WTC11 (cell line): ENCODE measurements at regions not wholly inside any gene's neighbourhood (a gene's known extent, or its start where the extent isn't known, plus 50 kb on each side); places are given as distances from the start of the nearest gene placed in this dataset.
A peak's percentile ranks its signal among the peaks of the same experiment; 100 is the strongest.
"Not testable (repeated sequence)": the region's sequence is repeated elsewhere in the genome, so short reads cannot be mapped to it uniquely, and the experiment has no call there.

ENCODE experiments used
- ATAC-seq: fragments of 200-7000 bp; cut with Tn5 transposase; 2 replicates; pipeline ENCODE4 v1.10.0; 2021; ENCODE audit warnings: mild to moderate bottlenecking, moderate library complexity
- CTCF ChIA-PET: fragments of 300-600 bp; sonication (Branson Sonifier 250); formaldehyde crosslinking; loops from one replicate; lab custom pipeline; 2021; ENCODE audit warnings: antibody characterized with exemption; lab: Charles Lee
- POLR2A ChIA-PET: fragments of 350-600 bp; sonication (Branson Sonifier 250); formaldehyde crosslinking; loops from one replicate; lab custom pipeline; 2021; ENCODE audit warnings: antibody characterized with exemption; lab: Charles Lee
- DNase-seq: peaks from one replicate; pipeline ENCODE4 v3.0.0; 2021; ENCODE audit warnings: low spot score
- H3K27ac Mint-ChIP-seq: 2 replicates; pipeline ENCODE4 v1.8.0; 2021; ENCODE audit warnings: mixed read lengths
- H3K27me3 Mint-ChIP-seq: 2 replicates; pipeline ENCODE4 v1.8.0; 2021; ENCODE audit warnings: low read depth, mild to moderate bottlenecking, moderate library complexity, mixed read lengths
- H3K36me3 Mint-ChIP-seq: 2 replicates; pipeline ENCODE4 v1.8.0; 2021; ENCODE audit warnings: mixed read lengths
- H3K4me1 Mint-ChIP-seq: 2 replicates; pipeline ENCODE4 v1.8.0; 2022; ENCODE audit warnings: mixed read lengths
- H3K4me3 Mint-ChIP-seq: 2 replicates; pipeline ENCODE4 v1.8.0; 2021; ENCODE audit warnings: mild to moderate bottlenecking, moderate library complexity, mixed read lengths
- H3K9me3 Mint-ChIP-seq: 2 replicates; pipeline ENCODE4 v1.8.0; 2021; ENCODE audit warnings: mixed read lengths
- TF ChIP-seq, protein P1 (sequence below): fragments of 200-600 bp; IDR thresholded peaks from 2 replicates; pipeline ENCODE4 v1.8.0; 2022; ENCODE audit warnings: antibody characterized with exemption

DNA sequence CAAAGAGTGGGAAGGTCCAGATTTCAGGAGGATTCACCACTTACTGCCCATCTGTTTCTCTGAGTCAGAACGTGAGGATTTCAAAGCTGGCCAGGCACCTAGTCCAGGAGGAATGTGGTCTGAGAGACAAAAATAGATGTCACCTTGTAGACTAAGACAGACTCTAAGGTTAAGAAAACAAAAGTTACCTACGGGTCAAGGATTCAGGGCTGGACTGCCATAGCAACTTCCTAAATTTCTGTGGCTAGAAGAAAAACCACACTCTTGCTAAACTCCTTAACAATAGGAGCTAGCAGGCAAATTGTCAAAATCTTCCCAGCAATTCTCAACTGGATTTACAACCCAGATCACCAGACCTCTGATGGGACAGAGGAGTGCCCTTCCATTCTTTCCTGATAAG is 250.4 kb upstream of the NOTCH2NLA start:
- DNase-seq, H3K27me3 Mint-ChIP-seq, ATAC-seq: not testable (repeated sequence)

DNA sequence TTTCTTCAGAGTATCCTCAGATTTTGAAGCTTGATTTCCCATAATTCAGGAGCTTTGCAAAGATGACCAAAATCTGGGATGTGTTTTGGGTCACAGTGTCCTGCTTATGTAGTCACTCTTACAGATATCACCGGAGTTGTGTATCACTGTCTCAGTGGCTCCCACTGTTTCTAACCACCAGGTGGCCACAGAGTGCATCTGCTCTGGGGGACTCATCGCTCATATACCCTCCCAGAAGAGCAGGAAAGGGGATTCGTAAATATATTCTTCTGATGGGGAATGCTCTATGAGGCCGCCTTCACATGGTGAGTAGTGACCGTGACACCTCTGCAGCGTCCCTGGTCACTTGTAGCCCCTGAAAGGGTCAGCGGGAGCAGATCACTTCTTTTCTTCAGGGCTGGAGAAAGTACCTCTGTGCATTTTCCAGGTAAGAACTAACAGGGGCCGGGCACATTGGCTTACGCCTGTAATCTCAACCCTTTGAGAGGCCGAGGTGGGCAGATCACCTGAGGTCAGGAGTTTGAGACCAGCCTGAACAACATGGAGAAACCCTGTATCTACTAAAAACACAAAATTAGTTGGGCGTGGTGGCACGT is 249.4 kb upstream of the NOTCH2NLA start:
- H3K9me3 Mint-ChIP-seq, H3K27me3 Mint-ChIP-seq, POLR2A ChIA-PET, H3K4me3 Mint-ChIP-seq, CTCF ChIA-PET, H3K36me3 Mint-ChIP-seq, H3K27ac Mint-ChIP-seq: not testable (repeated sequence)
- peak; percentile 77 for ATAC-seq
- DNase-seq: peak; percentile 44
- H3K4me1 Mint-ChIP-seq: peaks cover 16% of the 10 kb centered on the region
- TF ChIP-seq, protein P1, sequence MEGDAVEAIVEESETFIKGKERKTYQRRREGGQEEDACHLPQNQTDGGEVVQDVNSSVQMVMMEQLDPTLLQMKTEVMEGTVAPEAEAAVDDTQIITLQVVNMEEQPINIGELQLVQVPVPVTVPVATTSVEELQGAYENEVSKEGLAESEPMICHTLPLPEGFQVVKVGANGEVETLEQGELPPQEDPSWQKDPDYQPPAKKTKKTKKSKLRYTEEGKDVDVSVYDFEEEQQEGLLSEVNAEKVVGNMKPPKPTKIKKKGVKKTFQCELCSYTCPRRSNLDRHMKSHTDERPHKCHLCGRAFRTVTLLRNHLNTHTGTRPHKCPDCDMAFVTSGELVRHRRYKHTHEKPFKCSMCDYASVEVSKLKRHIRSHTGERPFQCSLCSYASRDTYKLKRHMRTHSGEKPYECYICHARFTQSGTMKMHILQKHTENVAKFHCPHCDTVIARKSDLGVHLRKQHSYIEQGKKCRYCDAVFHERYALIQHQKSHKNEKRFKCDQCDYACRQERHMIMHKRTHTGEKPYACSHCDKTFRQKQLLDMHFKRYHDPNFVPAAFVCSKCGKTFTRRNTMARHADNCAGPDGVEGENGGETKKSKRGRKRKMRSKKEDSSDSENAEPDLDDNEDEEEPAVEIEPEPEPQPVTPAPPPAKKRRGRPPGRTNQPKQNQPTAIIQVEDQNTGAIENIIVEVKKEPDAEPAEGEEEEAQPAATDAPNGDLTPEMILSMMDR: peak; percentile 55

More for the DNA sequence above, 250.4 kb upstream of the NOTCH2NLA start:
- H3K4me3 Mint-ChIP-seq, H3K9me3 Mint-ChIP-seq, POLR2A ChIA-PET, H3K27ac Mint-ChIP-seq, H3K36me3 Mint-ChIP-seq, CTCF ChIA-PET: not testable (repeated sequence)
- H3K4me1 Mint-ChIP-seq: peaks cover 16% of the 10 kb centered on the region

DNA sequence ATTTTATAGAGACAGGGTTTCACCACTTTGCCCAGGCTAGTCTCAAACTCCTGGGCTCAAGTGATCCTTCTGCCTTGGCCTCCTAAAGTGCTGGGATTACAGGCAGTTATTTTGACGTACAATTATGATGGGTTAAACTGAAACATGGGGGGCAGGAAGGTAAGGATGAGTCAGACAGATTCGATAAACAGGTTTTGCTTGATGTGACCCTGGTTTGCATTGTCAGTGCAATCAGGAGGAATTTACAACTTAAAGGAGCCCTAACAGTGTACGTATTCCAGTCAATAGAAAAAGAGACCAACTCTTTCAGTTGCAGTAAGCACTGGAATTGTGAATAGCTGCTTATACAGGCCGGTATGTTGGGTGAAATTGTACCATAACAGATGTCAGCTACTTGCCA is 246.3 kb upstream of the NOTCH2NLA start:
- H3K27me3 Mint-ChIP-seq, POLR2A ChIA-PET, CTCF ChIA-PET, H3K9me3 Mint-ChIP-seq, ATAC-seq, H3K4me3 Mint-ChIP-seq, H3K36me3 Mint-ChIP-seq, DNase-seq: not testable (repeated sequence)
- Mint-ChIP-seq H3K4me1 (peaks cover 21% of the 10 kb centered on the region), H3K27ac (0 out of 2 replicates have a peak overlapping the region, but pooled peaks have one; percentile 45)

DNA sequence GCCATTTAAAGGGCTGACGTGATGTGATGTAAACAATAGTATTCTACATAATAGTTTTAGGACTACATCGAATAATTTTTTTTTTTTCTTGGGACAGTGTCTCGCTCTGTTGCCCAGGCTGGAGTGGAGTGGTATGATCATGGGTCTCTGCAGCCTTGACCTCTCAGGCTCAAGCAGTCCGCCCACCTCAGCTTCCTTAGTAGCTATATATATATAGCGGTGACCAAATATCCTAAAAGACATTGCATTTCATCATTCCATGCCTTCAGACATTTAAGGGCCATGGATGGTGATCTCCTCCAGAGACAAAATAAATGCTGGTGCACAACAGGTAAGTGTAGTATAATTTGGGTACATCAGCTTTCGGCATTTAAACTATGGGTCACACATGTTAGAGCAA is 245.4 kb upstream of the NOTCH2NLA start:
- H3K4me3 Mint-ChIP-seq, H3K27ac Mint-ChIP-seq, H3K27me3 Mint-ChIP-seq, DNase-seq, POLR2A ChIA-PET, CTCF ChIA-PET, ATAC-seq, H3K9me3 Mint-ChIP-seq, H3K36me3 Mint-ChIP-seq: not testable (repeated sequence)
- H3K4me1 Mint-ChIP-seq: peaks cover 21% of the 10 kb centered on the region

DNA sequence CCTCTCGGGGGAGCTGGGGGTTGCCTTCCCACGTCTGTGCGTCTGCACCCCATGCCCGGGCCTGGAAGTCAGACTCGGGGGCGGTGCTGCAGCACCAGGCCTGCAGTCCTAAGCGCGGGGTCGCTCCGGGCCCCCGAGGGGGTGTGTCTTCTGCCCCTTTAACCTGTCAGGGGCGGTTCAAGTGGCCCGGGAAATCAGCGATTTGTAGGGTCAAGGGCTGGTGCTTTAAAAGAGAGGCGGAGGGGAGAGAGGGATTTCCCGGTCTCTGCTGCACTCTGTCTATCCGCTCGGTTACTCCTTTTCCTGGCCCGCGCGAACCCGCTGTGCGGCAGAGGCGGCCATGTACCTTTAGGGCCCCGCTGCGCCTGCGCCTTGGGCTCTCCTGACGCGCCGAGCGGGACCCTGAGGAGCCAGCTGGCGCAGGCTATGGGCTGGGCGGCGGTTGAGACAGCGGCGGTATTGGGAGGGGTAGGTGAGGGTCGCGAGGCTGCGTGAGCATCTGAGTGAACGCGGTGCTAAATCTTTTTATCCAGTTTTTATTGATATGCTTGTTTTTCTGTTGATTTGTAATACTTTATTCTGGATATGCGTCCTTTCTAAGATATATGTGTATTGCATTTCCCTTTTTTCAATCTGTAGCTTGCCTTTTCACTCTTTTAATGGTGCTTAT is 243.5 kb upstream of the NOTCH2NLA start:
- peak; percentile 98 for ATAC-seq
- CTCF ChIA-PET, POLR2A ChIA-PET, H3K36me3 Mint-ChIP-seq, H3K27me3 Mint-ChIP-seq, H3K9me3 Mint-ChIP-seq: not testable (repeated sequence)
- Mint-ChIP-seq H3K27ac (peak overlapping the region; percentile 80), H3K4me3 (peak overlapping the region; percentile 70), H3K4me1 (peaks cover 16% of the 10 kb centered on the region)
- DNase-seq: peak; percentile 83

DNA sequence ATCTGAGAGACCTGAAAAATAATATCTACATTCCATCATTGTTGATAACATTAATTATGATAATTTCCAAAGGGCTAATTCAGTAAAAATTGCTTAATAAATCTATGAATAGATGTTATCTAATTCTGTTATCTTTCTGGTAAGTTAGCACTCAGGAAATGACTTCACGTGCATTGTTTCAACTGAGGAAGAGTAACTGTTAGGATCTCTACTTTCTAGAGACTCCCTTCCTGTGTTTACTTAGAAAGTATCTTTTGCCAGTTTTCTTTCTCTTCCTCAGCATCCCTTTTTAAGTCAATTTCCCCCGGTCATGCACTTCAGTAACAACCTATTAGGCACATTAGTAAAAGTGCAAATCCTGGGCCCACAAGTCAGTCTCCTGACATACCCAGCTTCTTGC is 231.1 kb upstream of the NOTCH2NLA start:
- H3K36me3 Mint-ChIP-seq, CTCF ChIA-PET, H3K27me3 Mint-ChIP-seq, H3K4me3 Mint-ChIP-seq, DNase-seq, ATAC-seq, H3K4me1 Mint-ChIP-seq, H3K9me3 Mint-ChIP-seq, POLR2A ChIA-PET, H3K27ac Mint-ChIP-seq: not testable (repeated sequence)

DNA sequence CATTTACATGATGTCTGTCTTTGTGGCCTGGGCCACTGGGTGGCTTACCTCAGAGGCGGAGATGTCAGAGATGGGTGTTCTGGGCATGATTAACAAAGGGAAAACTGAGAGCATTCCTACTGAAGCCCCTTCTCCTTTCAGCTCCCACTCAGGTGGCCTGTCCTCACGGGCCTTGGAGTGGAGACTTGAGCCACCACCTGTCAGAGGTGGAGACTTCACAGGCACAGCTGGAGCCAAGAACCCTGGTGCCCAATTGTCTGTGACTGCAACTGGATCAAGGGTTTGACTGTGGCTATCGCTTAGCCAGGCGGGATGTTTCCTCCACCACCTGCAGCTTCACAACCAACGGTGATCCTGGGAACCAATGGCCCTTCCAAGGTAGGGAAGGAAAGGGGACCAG is 230.5 kb upstream of the NOTCH2NLA start:
- H3K4me1 Mint-ChIP-seq, H3K4me3 Mint-ChIP-seq, DNase-seq, H3K27me3 Mint-ChIP-seq, H3K9me3 Mint-ChIP-seq, H3K36me3 Mint-ChIP-seq, ATAC-seq, H3K27ac Mint-ChIP-seq, POLR2A ChIA-PET, CTCF ChIA-PET: not testable (repeated sequence)

DNA sequence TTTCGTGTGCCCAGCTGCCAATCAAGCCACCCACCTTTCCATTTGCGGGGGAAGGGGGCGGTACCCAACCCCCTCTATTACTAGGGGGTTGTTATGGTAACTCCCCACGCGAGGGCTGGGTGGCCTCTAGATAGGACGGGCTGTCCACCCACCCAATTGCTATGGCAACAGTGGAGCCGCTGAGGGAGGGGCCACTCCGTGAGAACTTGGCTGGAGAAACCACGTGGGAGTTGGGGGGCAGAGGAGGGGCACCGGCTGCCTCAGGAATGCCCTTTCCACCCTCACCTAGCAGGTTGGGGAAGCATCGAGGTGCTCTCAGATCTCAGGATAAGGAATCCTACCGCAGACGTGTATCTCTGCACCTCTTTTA is 220.0 kb upstream of the NOTCH2NLA start:
- H3K27me3 Mint-ChIP-seq, POLR2A ChIA-PET, H3K36me3 Mint-ChIP-seq, H3K9me3 Mint-ChIP-seq, H3K4me1 Mint-ChIP-seq, H3K27ac Mint-ChIP-seq, H3K4me3 Mint-ChIP-seq, DNase-seq, CTCF ChIA-PET: not testable (repeated sequence)
- peak; percentile 56 for ATAC-seq

DNA sequence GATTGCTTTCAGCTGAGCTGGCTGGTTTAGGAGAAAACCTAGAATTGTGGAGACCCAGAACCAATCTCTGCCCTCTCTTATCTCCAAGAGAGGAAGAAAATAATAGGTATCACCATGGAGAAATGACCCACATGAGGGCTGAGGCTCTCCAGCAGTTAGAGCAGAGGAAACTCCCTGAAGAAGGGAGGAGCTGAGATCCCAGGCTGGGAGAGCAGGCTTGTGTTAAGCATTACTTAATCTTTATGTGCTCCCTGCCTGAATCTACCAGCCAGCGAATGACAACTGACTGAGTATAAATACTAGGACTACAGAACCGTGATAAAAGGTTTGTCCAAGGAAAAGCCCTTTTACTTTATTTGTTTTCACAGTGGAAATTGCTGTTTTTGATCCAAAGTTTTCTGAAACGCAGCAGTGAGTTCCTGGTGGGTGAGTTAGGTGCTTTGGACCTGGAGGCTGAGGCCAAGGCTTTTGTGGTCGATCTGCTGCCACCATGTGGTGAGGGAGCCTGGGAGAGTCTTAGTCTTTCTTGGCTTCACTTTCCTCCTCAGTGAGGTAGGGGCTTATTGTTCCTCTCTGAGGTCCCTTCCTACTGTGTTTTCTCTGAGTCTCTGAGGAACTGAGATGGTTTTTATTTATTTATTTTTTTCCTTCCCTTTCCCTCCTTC is 219.5 kb upstream of the NOTCH2NLA start:
- ATAC-seq (peak; percentile 67), DNase-seq (peak; percentile 65)
- H3K9me3 Mint-ChIP-seq, H3K4me1 Mint-ChIP-seq, H3K27ac Mint-ChIP-seq, CTCF ChIA-PET, H3K4me3 Mint-ChIP-seq, H3K36me3 Mint-ChIP-seq, POLR2A ChIA-PET, H3K27me3 Mint-ChIP-seq: not testable (repeated sequence)

DNA sequence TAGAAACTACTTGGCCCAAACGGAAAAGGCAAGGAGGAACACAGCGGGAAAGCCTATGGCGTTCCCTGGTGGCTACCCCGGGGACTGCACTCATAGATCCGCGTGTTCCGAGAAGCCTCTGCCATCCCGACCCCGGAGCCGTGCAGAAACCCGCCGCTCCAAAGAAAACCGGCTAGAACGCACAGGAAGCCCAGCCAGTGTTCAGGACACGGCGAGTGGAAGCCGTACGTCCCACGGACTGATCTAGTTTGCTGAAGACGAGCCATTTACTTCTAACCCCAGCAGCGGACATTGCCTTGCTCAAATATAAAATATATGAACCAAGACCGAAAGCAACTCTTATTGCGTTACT is 215.0 kb upstream of the NOTCH2NLA start:
- H3K27ac Mint-ChIP-seq, POLR2A ChIA-PET, ATAC-seq, H3K36me3 Mint-ChIP-seq, H3K9me3 Mint-ChIP-seq, CTCF ChIA-PET, H3K4me1 Mint-ChIP-seq, H3K27me3 Mint-ChIP-seq: not testable (repeated sequence)
- peak overlapping the region; percentile 59 for H3K4me3 Mint-ChIP-seq
- peak; percentile 42 for DNase-seq

DNA sequence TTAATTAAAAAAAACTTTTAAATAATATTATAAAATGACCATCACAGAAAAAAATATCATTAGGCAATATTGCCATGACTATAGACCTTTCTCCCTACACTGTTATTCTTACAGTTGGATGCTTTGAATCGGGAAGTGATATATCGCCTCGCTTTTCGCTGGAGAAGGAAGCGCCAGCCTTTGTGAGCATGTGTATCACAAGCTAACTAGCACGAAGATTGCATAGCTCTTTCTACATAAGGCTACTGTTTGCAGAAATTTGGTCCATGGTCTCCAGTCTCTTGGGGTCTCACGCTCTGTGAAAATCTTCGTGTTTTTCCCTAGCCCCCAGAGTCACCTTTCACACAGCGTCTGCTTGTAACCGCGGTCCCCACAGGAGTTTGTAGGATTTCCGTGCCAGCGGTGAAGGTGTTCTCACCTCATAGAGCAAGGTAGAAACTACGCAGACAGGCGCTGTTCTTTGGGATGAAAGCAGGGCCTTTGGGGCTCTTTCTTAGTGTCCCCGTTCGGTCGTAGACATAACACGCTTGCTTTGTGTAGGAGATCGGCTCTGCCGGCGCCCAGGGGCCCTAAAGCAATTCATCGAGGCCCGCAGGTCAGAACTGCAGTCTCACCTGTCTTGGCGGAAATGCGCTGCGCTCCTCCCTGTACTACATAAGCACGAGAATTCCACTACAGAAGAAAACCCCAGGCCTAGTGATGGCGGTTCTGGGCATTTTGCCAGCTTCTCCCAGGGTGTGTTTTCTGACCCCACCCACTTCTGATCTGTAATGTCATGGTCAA is 214.5 kb upstream of the NOTCH2NLA start:
- POLR2A ChIA-PET, CTCF ChIA-PET, H3K4me1 Mint-ChIP-seq, H3K9me3 Mint-ChIP-seq, DNase-seq, H3K27me3 Mint-ChIP-seq, H3K36me3 Mint-ChIP-seq, H3K27ac Mint-ChIP-seq, H3K4me3 Mint-ChIP-seq: not testable (repeated sequence)
- ATAC-seq: peak; percentile 36; the same call in 1 of the 2 replicates
